ENCODE measurements at regions not wholly inside any gene's neighbourhood (a gene's known extent, or its start where the extent isn't known, plus 50 kb on each side); places are given as distances from the start of the nearest gene placed in this dataset.

- DNase-seq: no peak
These were observed 127.8 kb upstream of the RFLNA start for GRCh38 chr12:124167141-124167540.

DNA sequence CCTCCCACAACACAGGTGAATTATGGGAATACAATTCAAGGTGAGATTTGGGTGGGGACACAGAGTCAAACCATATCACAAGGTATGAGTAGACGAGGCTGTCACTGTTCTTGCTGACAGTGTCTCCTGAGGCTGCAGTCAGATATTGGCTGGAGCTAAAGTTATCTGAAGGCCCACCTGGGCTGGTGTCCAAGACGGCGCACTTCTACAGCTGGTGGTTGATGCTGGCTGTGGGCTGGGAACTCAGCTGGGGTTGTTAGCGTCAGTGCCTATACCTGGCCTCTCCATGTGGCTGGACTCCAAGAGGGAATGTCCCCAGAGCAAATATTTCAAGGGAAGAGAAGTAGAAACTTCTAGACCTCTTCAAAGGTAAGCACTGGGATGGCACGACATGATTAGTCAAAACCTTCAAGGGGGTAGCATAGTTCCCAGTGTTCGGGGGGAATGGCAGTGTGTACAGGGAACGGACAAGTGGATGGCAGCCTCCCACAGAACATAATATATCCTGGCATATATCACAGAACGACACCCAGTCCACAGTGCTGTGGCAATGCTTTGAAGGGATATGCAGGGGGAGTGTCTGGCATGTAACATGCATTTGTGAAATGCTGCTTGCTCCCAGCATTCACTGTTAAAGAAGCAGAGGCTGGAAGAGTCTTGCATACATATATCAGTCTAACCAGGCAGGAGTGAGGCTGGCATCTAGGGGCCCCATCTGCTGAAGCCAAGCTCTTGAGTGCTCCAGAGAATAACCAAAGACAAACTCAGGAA, 126.7 kb upstream of the RFLNA start:
- DNase-seq: no peak

- DNase-seq: no peak
These were observed 125.2 kb upstream of the RFLNA start for GRCh38 chr12:124169577-124170284.

DNA sequence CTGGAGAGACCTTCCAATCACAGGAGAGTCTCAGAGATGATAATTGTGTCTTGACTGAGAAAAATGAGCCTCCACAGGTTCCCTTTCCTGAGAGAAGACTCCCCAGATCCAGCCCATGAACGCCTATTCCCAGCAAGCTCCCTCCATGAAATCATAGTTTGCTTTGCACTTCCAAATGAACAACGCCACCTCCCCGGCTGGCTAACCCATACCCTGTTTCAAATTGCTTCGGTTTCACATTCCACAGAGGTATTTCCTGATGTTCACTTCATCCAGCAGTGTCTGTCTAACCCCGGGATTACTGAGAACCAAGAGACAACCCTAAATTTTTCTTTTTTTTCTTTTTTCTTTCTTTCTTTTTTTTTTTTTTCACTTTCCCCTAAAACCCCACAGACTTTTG, 124.1 kb upstream of the RFLNA start:
- DNase-seq: no peak

- no peak for DNase-seq
These were observed 123.5 kb upstream of the RFLNA start for GRCh38 chr12:124171231-124171979.

- DNase-seq: no peak
These were observed 122.3 kb upstream of the RFLNA start for GRCh38 chr12:124172636-124173035.

DNA sequence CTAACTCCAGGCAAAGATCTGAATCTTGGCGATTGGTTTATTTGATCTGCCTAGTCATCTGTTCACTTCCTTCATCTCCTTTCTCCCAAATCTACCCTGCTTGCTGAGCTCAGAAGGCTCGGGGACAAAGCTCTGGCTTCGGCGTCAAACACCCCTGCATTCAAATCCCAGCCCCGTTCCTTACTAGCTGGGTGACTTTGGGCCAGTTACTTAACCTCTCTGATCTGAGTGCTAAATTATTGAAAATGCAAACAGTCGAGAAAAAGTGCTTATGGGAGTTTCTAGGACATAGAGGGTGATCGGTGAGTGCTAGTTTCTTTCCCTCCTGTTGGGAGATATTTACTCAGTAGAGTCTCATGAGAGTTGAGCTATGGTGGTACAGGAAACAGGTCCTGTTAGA, 121.2 kb upstream of the RFLNA start:
- DNase-seq: no peak

GRCh38 chr12:124174451-124175348, 120.2 kb upstream of the RFLNA start:
- DNase-seq: no peak

GRCh38 chr12:124175704-124176103, 119.2 kb upstream of the RFLNA start:
- no peak for DNase-seq

- no peak for DNase-seq
These were observed 117.5 kb upstream of the RFLNA start for GRCh38 chr12:124177276-124177950.

DNA sequence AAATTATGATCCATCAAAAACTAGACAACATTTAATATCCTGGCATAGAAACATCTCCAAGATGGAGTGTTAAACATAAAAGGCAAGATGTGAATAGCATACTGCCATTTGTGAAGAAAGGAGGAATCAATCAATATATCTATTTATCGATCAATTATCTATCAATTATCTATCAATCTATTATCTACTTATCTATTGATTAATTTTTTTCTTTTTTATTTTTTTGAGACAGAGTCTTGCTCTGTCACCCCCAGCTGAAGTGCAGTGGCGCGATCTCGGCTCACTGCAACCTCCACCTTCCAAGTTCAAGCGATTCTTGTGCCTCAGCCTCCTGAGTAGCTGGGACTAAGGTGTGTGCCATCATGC, 117.0 kb upstream of the RFLNA start:
- DNase-seq: no peak

DNA sequence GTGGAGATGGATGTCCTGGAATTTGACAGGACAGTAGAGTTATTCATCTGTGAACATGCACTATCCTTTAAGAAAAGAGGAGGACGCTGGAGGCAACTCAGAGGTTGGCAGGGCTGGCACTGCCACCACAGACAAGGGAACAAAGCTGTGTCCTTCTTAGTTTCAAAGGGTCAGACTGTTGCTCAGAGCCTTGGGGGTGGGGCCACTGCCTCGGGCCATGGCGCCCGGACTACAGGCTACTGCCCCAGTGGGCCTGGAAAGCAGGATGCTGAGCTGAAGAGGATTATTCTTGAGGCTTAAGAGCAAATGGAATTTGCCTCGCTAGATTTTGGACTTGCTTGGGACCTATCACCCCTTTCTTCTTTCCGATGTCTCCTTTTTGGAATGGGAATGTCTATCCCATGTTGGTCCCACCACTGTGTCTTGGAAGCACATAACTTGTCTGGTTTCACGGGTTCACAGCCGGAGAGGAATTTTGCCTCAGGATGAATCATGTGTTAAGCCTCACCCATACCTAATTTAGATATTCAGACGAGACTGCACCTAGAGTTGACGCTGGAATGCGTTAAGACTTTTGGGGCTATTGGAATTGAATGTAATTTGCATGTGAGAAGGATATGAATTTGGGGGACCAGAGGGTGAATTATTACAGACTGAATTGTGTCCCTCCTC, 114.8 kb upstream of the RFLNA start:
- no peak for DNase-seq

GRCh38 chr12:124183172-124183571, 111.7 kb upstream of the RFLNA start:
- no peak for DNase-seq

DNA sequence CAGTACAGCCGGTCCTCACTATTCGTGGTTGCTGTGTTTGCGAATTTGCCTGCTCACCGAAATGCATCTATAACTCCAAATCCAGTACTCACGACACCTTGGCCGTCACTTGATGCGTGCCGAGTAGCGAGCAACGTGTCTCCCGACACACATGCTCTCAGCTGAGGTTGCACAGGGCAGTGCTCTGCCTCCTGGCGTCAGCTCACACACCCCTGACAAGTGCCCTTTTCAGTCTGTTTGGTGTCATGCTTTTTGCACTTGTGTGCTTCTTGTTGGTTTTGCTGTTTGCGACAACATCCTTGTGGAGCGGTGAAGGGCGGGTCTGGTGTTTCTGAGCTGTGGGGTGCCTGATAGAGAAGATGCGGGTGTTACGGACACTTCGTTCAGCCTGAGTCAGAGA, 110.4 kb upstream of the RFLNA start:
- DNase-seq: no peak

DNA sequence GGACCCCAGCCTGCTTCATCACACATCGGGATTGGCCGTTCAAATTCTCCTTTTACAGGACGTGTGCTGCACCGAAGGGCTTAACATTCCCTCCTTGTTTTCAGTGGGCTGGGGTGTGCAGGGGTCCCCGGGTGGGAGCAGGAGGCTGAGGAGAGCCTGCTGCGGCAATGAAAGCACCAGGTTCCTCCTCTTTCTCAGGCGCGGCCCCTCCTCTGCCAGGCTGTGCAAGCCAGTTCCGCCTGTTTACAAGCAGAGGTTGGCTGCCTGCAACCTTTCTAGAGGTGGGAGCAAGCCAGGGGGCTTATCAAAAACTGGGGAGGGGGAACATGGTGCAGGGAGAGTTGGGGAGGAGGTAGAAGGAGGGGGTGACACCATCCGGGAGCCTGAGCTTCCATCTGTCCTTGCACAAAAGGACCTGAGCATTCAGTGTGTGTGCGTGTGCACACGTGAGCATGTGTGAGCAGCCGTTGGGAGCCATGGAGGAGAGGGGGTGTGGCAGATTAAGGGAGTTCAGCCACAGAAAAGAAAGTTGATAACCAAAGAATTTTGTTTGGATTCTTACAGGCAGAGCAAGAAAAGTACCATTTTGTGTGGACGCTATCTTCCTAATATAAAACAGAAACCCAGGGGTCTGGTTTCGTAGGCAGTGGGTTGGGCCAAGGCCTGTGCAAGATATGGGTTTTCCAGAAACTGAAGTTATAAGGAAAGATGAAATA, 108.8 kb upstream of the RFLNA start:
- no peak for DNase-seq

- DNase-seq: no peak
These were observed 106.8 kb upstream of the RFLNA start for GRCh38 chr12:124188084-124188483.

GRCh38 chr12:124188561-124189405, 106.1 kb upstream of the RFLNA start:
- DNase-seq: no peak

DNA sequence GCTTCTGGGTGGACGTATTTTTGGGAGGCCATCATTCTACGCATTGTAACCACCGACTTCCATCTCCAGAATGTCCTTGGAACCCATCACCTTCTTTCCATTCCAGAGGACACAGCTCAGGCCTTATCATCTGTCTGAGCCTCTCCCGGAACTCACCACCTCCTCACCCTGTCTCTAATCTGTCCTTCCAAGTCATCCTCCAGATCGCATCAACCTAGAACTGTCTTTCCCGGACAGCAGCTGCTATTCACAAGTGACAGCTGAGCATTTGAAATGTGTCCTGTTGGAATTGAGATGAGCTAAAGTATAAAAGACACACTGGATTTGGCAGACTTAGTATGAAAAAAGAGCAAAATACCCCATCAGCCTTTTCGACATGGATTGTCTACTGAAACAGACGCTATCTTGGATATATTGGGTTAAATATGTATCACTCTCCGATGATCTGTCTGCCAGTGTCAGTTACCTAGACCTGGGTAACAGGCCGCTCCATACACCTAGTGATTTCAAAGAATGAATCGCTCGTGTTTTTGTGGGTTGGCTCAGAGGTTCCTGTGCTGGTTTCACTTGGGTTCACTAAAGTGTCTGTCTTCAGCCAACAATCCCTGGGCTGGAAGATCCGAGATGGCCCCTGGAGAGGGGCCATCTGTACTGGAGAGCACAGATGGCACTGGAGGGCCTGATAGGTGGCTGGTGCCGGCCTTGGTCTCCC, 104.4 kb upstream of the RFLNA start:
- DNase-seq: no peak

- DNase-seq: no peak
These were observed 103.9 kb upstream of the RFLNA start for GRCh38 chr12:124191024-124191359.
